Progenitor cell of endocrine pancreas (in vitro differentiated cells): ENCODE measurements at regions not wholly inside any gene's neighbourhood (a gene's known extent, or its start where the extent isn't known, plus 50 kb on each side); places are given as distances from the start of the nearest gene placed in this dataset.
"Not testable (repeated sequence)": the region's sequence is repeated elsewhere in the genome, so short reads cannot be mapped to it uniquely, and the experiment has no call there.

Source experiments
- DNase-seq: peaks from one replicate; pipeline ENCODE4 v3.0.0; 2021; ENCODE audit warnings: low spot score; ENCODE audit not compliant: unreplicated experiment
- H3K27ac Mint-ChIP-seq: 2 replicates; pipeline ENCODE4 v1.8.0; 2021; ENCODE audit warnings: mild to moderate bottlenecking, moderate library complexity, mixed read lengths
- H3K27me3 Mint-ChIP-seq: 2 replicates; pipeline ENCODE4 v1.8.0; 2021; ENCODE audit warnings: mixed read lengths
- H3K36me3 Mint-ChIP-seq: 2 replicates; pipeline ENCODE4 v1.8.0; 2022; ENCODE audit warnings: mixed read lengths; ENCODE audit not compliant: insufficient read depth
- H3K4me1 Mint-ChIP-seq: 2 replicates; pipeline ENCODE4 v1.8.0; 2021; ENCODE audit warnings: low read depth, mixed read lengths
- H3K4me3 Mint-ChIP-seq: 2 replicates; pipeline ENCODE4 v1.8.0; 2021; ENCODE audit warnings: low read depth, mild to moderate bottlenecking, moderate library complexity, mixed read lengths
- H3K9me3 Mint-ChIP-seq: 2 replicates; pipeline ENCODE4 v1.8.0; 2021; ENCODE audit warnings: low read depth, mixed read lengths
- CTCF ChIP-seq: fragments of 200-600 bp; sonication (generic); IDR thresholded peaks from one replicate; pipeline ENCODE4 v1.5.0; 2021; ENCODE audit warnings: antibody characterized with exemption, mild to moderate bottlenecking; ENCODE audit not compliant: unreplicated experiment

DNA sequence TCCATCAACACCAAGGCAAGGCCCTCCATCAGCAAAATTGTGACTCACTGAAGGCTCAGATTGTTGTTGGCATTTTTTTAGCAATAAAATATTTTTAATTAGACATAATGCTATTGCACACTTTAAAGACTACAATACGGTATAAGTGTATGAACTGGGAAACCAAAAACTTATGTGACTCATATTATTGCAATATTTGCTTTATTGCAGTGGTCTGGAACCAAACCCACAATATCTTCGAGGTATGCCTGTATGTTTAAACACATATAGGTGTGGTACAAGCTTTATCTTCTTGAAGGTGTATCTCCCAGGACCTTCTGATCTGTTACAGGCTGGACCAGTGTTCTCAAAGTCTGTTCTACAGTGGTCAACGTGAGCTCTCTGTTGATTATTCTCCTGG lies 142.3 kb upstream of the FNDC3A start:
- TF ChIP-seq CTCF, result no peak
- Mint-ChIP-seq H3K4me3 (no peak overlapping the region), H3K36me3 (peaks cover 7% of the 10 kb centered on the region), H3K27ac (no peak overlapping the region), H3K9me3 (peaks cover 15% of the 10 kb centered on the region), H3K27me3 (peaks cover 18% of the 10 kb centered on the region), H3K4me1 (peaks cover 9% of the 10 kb centered on the region)
- DNase-seq, result no peak

DNA sequence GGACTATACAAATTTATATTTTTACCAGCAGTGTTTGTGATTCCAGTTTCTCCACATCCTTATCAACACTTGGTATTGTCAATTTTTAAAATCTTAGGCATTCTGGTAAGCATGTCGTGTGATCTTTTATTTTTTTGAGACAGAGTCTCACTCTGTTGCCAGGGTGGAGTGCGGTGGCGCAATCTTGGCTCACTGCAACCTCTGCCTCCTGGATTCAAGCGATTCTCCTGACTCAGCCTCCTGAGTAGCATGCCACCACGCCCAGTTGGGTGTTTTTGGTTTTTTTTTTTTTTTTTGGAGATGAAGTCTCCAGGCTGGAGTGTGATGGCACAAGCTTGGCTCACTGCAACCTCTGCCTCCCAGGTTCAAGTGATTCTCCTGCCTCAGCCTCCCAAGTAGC lies 140.4 kb upstream of the FNDC3A start:
- H3K36me3 Mint-ChIP-seq, H3K4me3 Mint-ChIP-seq, DNase-seq, H3K4me1 Mint-ChIP-seq, H3K27ac Mint-ChIP-seq: not testable (repeated sequence)
- peaks cover 15% of the 10 kb centered on the region for H3K9me3 Mint-ChIP-seq
- H3K27me3 Mint-ChIP-seq, result peaks cover 23% of the 10 kb centered on the region

GRCh38 chr13:48838193-48838973 lies 137.3 kb upstream of the FNDC3A start:
- peaks cover 45% of the 10 kb centered on the region for H3K27me3 Mint-ChIP-seq
- peaks cover 8% of the 10 kb centered on the region for H3K9me3 Mint-ChIP-seq
- no peak for DNase-seq
- H3K27ac Mint-ChIP-seq, result no peak overlapping the region
- no peak for TF ChIP-seq CTCF
- peaks cover 4% of the 10 kb centered on the region for H3K36me3 Mint-ChIP-seq
- peaks cover 11% of the 10 kb centered on the region for H3K4me1 Mint-ChIP-seq
- no peak overlapping the region for H3K4me3 Mint-ChIP-seq

GRCh38 chr13:48839171-48839570 lies 136.5 kb upstream of the FNDC3A start:
- H3K4me3 Mint-ChIP-seq, result no peak overlapping the region
- H3K4me1 Mint-ChIP-seq, result peaks cover 16% of the 10 kb centered on the region
- no peak for TF ChIP-seq CTCF
- peaks cover 4% of the 10 kb centered on the region for H3K9me3 Mint-ChIP-seq
- peaks cover 45% of the 10 kb centered on the region for H3K27me3 Mint-ChIP-seq
- peaks cover 3% of the 10 kb centered on the region for H3K36me3 Mint-ChIP-seq
- no peak for DNase-seq
- no peak overlapping the region for H3K27ac Mint-ChIP-seq

DNA sequence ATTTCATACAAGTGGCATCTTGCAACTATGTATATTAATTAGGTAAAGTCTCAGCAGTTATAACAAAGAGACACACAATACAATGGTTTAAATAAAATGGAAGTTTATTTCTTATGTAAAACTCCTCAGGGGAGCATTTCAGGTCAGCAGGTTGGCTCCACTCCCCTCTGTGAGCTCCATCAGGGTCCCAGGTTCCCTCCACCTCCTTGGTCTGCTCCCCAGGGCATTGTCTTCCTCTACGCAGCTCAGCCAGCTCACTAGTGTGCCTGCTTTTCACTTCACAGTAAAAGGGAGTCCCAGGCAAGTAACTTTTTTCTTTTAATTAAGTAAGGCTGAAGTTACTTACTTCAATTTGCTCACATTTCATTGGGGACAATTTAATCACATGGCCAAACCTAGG lies 135.3 kb upstream of the FNDC3A start:
- Mint-ChIP-seq H3K4me1 (peaks cover 16% of the 10 kb centered on the region), H3K27ac (no peak overlapping the region), H3K9me3 (peaks cover 4% of the 10 kb centered on the region), H3K27me3 (peaks cover 45% of the 10 kb centered on the region), H3K4me3 (no peak overlapping the region), H3K36me3 (peaks cover 3% of the 10 kb centered on the region)
- no peak for TF ChIP-seq CTCF
- no peak for DNase-seq

DNA sequence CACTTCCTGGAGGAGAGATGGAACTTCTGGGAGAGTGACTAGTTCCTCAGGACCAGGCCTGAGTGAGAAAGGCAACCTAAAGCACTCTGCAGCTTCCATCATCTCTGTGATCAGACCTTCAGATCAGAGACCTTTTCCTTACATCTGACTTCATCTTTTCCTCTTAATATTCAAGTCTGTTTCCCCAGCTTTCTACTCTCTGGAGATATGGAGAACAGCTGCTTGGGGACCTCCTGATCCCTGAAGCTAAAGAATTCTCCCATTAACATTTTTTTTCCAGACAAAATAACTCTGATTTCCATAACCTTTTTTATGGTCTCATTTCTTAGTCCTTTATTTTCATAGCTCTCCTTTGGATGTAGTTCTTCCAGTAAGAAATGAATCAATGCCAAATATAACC lies 133.4 kb upstream of the FNDC3A start:
- Mint-ChIP-seq H3K27ac (no peak overlapping the region), H3K36me3 (no peaks in the 10 kb centered on the region), H3K27me3 (peaks cover 47% of the 10 kb centered on the region), H3K4me3 (no peak overlapping the region), H3K9me3 (no peaks in the 10 kb centered on the region), H3K4me1 (peaks cover 16% of the 10 kb centered on the region)
- no peak for DNase-seq
- no peak for TF ChIP-seq CTCF
